K562 (cell line): ENCODE measurements at regions not wholly inside any gene's neighbourhood (a gene's known extent, or its start where the extent isn't known, plus 50 kb on each side); places are given as distances from the start of the nearest gene placed in this dataset.

Experiments
- ATAC-seq: fragments of 200-7000 bp; cut with Tn5 transposase; 3 replicates; pipeline ENCODE4 v1.9.1; 2020; ENCODE audit warnings: moderate library complexity
- BruUV-seq: library from RNA; stranded (reverse); fragments of 400-500 nt; replicated peaks from 2 replicates; lab custom pipeline; 2021; lab: Mats Ljungman, UMichigan
- CTCF ChIA-PET: fragments of 300-600 bp; formaldehyde crosslinking; extraction: SDS; loops from one replicate; lab custom pipeline; 2021; ENCODE audit warnings: low intra/inter-chr PET ratio; lab: Yijun Ruan, JAX
- POLR2A ChIA-PET: fragments of 300-600, 350-650 bp; sonication (Branson Sonifier 250); formaldehyde crosslinking; extraction: SDS; loops from one replicate; lab custom pipeline; 2021; ENCODE audit warnings: antibody characterized with exemption, inconsistent platforms; lab: Yijun Ruan, JAX
- DNase-seq, 4 experiments: peaks; one replicate each; pipeline versions ENCODE4 v3.0.0 to v3.0.0-alpha.2; 2011 to 2018; ENCODE audit warnings: low spot score in 3 of 4, mixed read lengths in 3 of 4; ENCODE audit errors: extremely low read depth in 1 of 4
- FAIRE-seq: peaks from 2 replicates; lab custom pipeline; 2011; peaks lifted over from hg19 to GRCh38; lab: Jason Lieb, UNC
- H2AFZ ChIP-seq: 2 replicates; pipeline ENCODE4 v1.6.0; 2011; ENCODE audit warnings: low read depth, low read length, control low read depth, inconsistent platforms
- H3K27ac ChIP-seq: fragments of 200-600 bp; 3 replicates; pipeline ENCODE4 v1.8.0; 2011; ENCODE audit warnings: low read depth, mild to moderate bottlenecking, control low read depth, inconsistent platforms, low read length, moderate library complexity, mixed read lengths; ENCODE audit errors: extremely low read depth
- H3K27me3 ChIP-seq, 2 experiments: fragments of 300-600 bp in 1 of 2; 2 replicates in 1 of 2; 3 replicates in 1 of 2; pipeline versions ENCODE4 v1.6.0 to v1.8.0; 2011; ENCODE audit warnings: inconsistent platforms in 2 of 2, low read length in 2 of 2, mild to moderate bottlenecking in 1 of 2, mixed read lengths in 1 of 2, moderate library complexity in 1 of 2; ENCODE audit not compliant: control insufficient read depth in 2 of 2, insufficient read depth in 2 of 2
- H3K36me3 ChIP-seq: fragments of 300-600 bp; 3 replicates; pipeline ENCODE4 v1.8.0; 2011; ENCODE audit warnings: mild to moderate bottlenecking, low read length, inconsistent platforms; ENCODE audit not compliant: control insufficient read depth, insufficient read depth
- H3K4me1 ChIP-seq, 2 experiments: fragments of 200-600 bp in 1 of 2; replicated peaks in 1 of 2; 2 replicates in 1 of 2; 3 replicates in 1 of 2; pipeline versions ENCODE4 v1.5.1 to v1.8.0; 2011; ENCODE audit warnings: inconsistent platforms in 2 of 2, low read length in 2 of 2, mild to moderate bottlenecking in 1 of 2, mixed read lengths in 1 of 2, moderate library complexity in 1 of 2; ENCODE audit not compliant: control insufficient read depth in 2 of 2, insufficient read depth in 2 of 2
- H3K4me2 ChIP-seq: 2 replicates; pipeline ENCODE4 v1.6.1; 2011; ENCODE audit warnings: low read length, control low read depth, inconsistent platforms, mixed read lengths; ENCODE audit not compliant: insufficient read depth
- H3K4me3 ChIP-seq: fragments of 200-600 bp; sonication (generic), shearing (Covaris generic); 2 replicates; pipeline ENCODE4 v1.5.1; 2016; ENCODE audit warnings: control low read depth, inconsistent platforms
- H3K79me2 ChIP-seq: fragments of 200-600 bp; 3 replicates; pipeline ENCODE4 v1.8.0; 2011; ENCODE audit warnings: low read length, inconsistent platforms; ENCODE audit not compliant: control insufficient read depth, insufficient read depth
- H3K9ac ChIP-seq, 2 experiments: 2 replicates each; pipeline versions ENCODE4 v1.6.0 to v1.6.1; 2011; ENCODE audit warnings: low read depth in 2 of 2, low read length in 2 of 2, control low read depth in 1 of 2, inconsistent platforms in 1 of 2, mild to moderate bottlenecking in 1 of 2, mixed read lengths in 1 of 2; ENCODE audit not compliant: insufficient read depth in 1 of 2
- H3K9me1 ChIP-seq: one replicate; pipeline ENCODE4 v1.6.0; 2011; ENCODE audit warnings: inconsistent platforms, mild to moderate bottlenecking, low read length, moderate library complexity; ENCODE audit not compliant: control insufficient read depth, insufficient read depth
- H3K9me3 ChIP-seq: replicated peaks from 2 replicates; pipeline ENCODE4 v1.5.1; 2011; ENCODE audit warnings: low read depth, low read length, inconsistent platforms; ENCODE audit not compliant: control insufficient read depth, insufficient read depth
- H4K20me1 ChIP-seq: replicated peaks from 2 replicates; pipeline ENCODE4 v1.6.1; 2011; ENCODE audit warnings: low read length, inconsistent platforms, mixed read lengths; ENCODE audit not compliant: control insufficient read depth, insufficient read depth
- CBX1 ChIP-seq: sonication (generic); IDR thresholded peaks from 2 replicates; pipeline ENCODE4 v1.6.1; 2016; ENCODE audit warnings: antibody characterized with exemption, low read depth, mild to moderate bottlenecking
- PATZ1 ChIP-seq: fragments of 250-450 bp; sonication (Bioruptor Pico); IDR thresholded peaks from 2 replicates; pipeline ENCODE4 v1.5.0; 2020; ENCODE audit warnings: mild to moderate bottlenecking, borderline replicate concordance
- PHF21A ChIP-seq: fragments of 450-650 bp; IDR thresholded peaks from 2 replicates; pipeline ENCODE4 v1.6.1; 2017; ENCODE audit warnings: low read depth, borderline replicate concordance
- RBBP5 ChIP-seq: fragments of 200-600 bp; sonication (generic); IDR thresholded peaks from 2 replicates; pipeline ENCODE4 v1.6.1; 2012; ENCODE audit warnings: borderline replicate concordance, mild to moderate bottlenecking, low read length, control low read depth, inconsistent platforms; ENCODE audit not compliant: insufficient read depth, poor library complexity, severe bottlenecking
- TAF7 ChIP-seq: fragments of 450-650 bp; IDR thresholded peaks from 2 replicates; pipeline ENCODE4 v1.6.1; 2016; ENCODE audit warnings: missing genetic modification characterization, missing compliant biosample characterization
- TBL1XR1 ChIP-seq, 2 experiments: IDR thresholded peaks; 2 replicates each; pipeline ENCODE4 v1.6.1; 2012; ENCODE audit warnings: improper control_type of control experiment in 2 of 2, low read length in 2 of 2, mild to moderate bottlenecking in 1 of 2
- TRIM28 ChIP-seq: fragments of 450-650 bp; IDR thresholded peaks from 2 replicates; pipeline ENCODE4 v1.6.1; 2017
- ZFX ChIP-seq: sonication (generic); formaldehyde crosslinking; IDR thresholded peaks from 2 replicates; pipeline ENCODE4 v1.8.0; 2022; ENCODE audit warnings: mild to moderate bottlenecking, missing genetic modification reagents, moderate library complexity
- ZNF174 ChIP-seq: fragments of 250-450 bp; sonication (Bioruptor Pico); IDR thresholded peaks from 2 replicates; pipeline ENCODE4 v1.4.0; 2020; ENCODE audit warnings: mild to moderate bottlenecking
- ZNF311 ChIP-seq: fragments of 250-450 bp; sonication (Bioruptor Pico); IDR thresholded peaks from 2 replicates; pipeline ENCODE4 v1.4.0; 2020; ENCODE audit warnings: mild to moderate bottlenecking, moderate library complexity
- ZNF644 ChIP-seq: fragments of 200-800 bp; sonication (Bioruptor generic); IDR thresholded peaks from 2 replicates; pipeline ENCODE4 v1.6.1; 2016; ENCODE audit warnings: low read depth, missing genetic modification characterization, missing compliant biosample characterization
- WGBS: fragments of 100-300 bp; shearing (Covaris generic); methylation state at CpG from one replicate; pipeline ENCODE4 v1.1.6; 2016; ENCODE audit warnings: low coverage, mixed read lengths; ENCODE audit not compliant: insufficient coverage; ENCODE audit errors: missing lambda C conversion rate; 5-methylcytosine and 5-hydroxymethylcytosine counted together
- in situ Hi-C: fragments of 300-500 bp; cut with MboI; formaldehyde crosslinking; loops from 4 replicates; pipeline ENCODE4 v1.15.0; 2018; ENCODE audit warnings: inconsistent platforms, mixed read lengths
- intact Hi-C: fragments of 100-400 bp; cut with micrococcal nuclease; formaldehyde crosslinking; loops from 2 replicates; pipeline ENCODE4 v1.14.2; 2022

- TF ChIP-seq PATZ1 (CRISPR knock-in tag) (no peak), TRIM28 (no peak), TBL1XR1 (IDR thresholded peaks at IDR 0.05; ENCODE audit: low read length in 2 of 2) (no peak), PHF21A (no peak), ZNF644 (tag) (no peak), ZNF311 (CRISPR knock-in tag) (no peak), ZNF174 (CRISPR knock-in tag) (no peak), CBX1 (no peak)
Observed at GRCh38 chr17:55909776-55910175, 158.9 kb downstream of the PCTP start (continued).

GRCh38 chr17:55911186-55911585, 160.3 kb downstream of the PCTP start:
- Histone ChIP-seq H3K27me3 (no peaks in the 10 kb centered on the region; a peak in 1 of 5 replicates), H3K9me3 (no peaks in the 10 kb centered on the region), H3K4me2 (no peak overlapping the region), H3K27ac (no peak overlapping the region), H3K36me3 (no peaks in the 10 kb centered on the region), H3K4me1 (no peaks in the 10 kb centered on the region; a peak in 1 of 5 replicates), H3K9me1 (no peaks in the 10 kb centered on the region), H2AFZ (no peak overlapping the region), H3K9ac (no peak overlapping the region; a peak in 1 of 4 replicates), H4K20me1 (no peaks in the 10 kb centered on the region), H3K79me2 (no peaks in the 10 kb centered on the region), H3K4me3 (no peak overlapping the region)
- in situ Hi-C loops, result no loop called here
- BruUV-seq, result no TSS peak
- intact Hi-C loops, result no loop called here
- CTCF ChIA-PET, result no interaction called here
- TF ChIP-seq TAF7 (tag) (no peak), ZFX (CRISPR knock-in tag) (no peak), RBBP5 (no peak)
- no peak for ATAC-seq
- FAIRE-seq, result no peak
- 0% methylated on average over 4 of the region's 4 CpGs for WGBS
- no peak for DNase-seq
- POLR2A ChIA-PET, result no interaction called here
